ENCODE measurements at regions not wholly inside any gene's neighbourhood (a gene's known extent, or its start where the extent isn't known, plus 50 kb on each side); places are given as distances from the start of the nearest gene placed in this dataset.

DNA sequence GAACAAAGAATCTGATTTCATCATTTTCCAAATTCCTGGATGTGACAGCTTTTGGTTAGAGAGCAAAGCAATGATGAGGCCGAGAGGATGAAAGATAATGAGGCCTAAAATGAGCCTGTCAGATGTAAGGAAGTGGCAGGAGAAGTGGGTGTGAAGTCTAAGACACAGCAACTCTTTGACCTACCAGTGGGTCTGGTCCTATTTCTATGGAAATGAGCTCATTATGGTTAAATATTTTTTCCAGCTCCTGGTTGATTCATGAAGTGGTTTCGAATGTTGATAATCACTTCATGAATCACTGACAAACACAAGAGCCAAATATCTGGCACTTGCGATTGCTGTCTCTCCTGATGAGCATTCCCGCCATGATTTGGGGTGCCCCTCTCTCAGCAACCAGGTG lies 273.3 kb upstream of the CDH5 start (continued):
- TF ChIP-seq TBP (IDR thresholded peaks at IDR 0.05; ENCODE audit: low read depth, low read length): no peak
- no peak for TF ChIP-seq KDM4A (IDR thresholded peaks at IDR 0.05; ENCODE audit: low read depth, low read length, severe bottlenecking)
- no peak for TF ChIP-seq RAD21 (IDR thresholded peaks at IDR 0.05 in 1 of 2, conservative IDR thresholded peaks at IDR 0.05 in 1 of 2; ENCODE audit: low read depth in 2 of 2, low read length in 2 of 2)
- no peak for TF ChIP-seq SRF (IDR thresholded peaks at IDR 0.05; ENCODE audit: low read depth, low read length)
- TF ChIP-seq TAF1 (IDR thresholded peaks at IDR 0.05; ENCODE audit: low read depth, low read length): no peak

Measured in H1 (cell line).